ENCODE measurements at regions not wholly inside any gene's neighbourhood (a gene's known extent, or its start where the extent isn't known, plus 50 kb on each side); places are given as distances from the start of the nearest gene placed in this dataset.

DNA sequence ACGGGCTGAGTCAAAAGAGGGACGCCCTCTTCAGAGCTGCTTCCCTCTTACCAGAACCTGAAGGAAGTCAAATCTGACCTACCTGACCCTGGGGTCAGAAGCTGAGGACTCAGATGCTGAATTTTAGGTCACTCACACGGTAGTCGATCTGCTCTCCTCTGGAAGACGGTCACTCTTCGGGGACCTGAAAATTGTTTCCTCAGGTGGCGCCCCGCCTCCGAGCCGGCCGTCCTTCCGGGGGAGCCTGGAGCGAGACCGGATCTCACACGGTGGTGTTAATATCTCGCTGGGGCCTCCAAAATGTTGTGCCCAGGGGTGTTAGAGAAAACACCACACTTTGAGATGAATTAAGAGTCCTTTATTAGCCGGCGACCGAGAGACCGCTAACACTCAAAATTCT lies 737.2 kb downstream of the SI start:
- Mint-ChIP-seq H3K4me1 (no peaks in the 10 kb centered on the region), H3K27ac (no peak overlapping the region), H3K4me3 (no peak overlapping the region), H3K36me3 (no peaks in the 10 kb centered on the region), H3K9me3 (peaks cover 5 to 29% (median 10%) of the 10 kb centered on the region in 7 donors), H3K27me3 (ENCODE audit: low read depth in 3 of 3) (no peaks in the 10 kb centered on the region)
- Histone ChIP-seq H3K9ac (ENCODE audit: insufficient read depth, low read length, poor library complexity, severe bottlenecking) (no peak overlapping the region), H3K4me2 (replicated peaks; ENCODE audit: extremely low read depth, low read length, poor library complexity, severe bottlenecking) (no peak overlapping the region), H4K20me1 (ENCODE audit: insufficient read depth, low read length) (no peaks in the 10 kb centered on the region), H2AFZ (ENCODE audit: insufficient read depth, low read depth, low read length, poor library complexity, severe bottlenecking) (no peak overlapping the region), H3K36me3 (replicated peaks in 1 of 2; ENCODE audit: control insufficient read depth in 1 of 2, insufficient read depth in 2 of 2, low read length in 2 of 2) (no peaks in the 10 kb centered on the region), H3K9me3 (replicated peaks in 1 of 2; ENCODE audit: control insufficient read depth in 1 of 2, insufficient read depth in 1 of 2, low read length in 2 of 2) (peaks cover 20 to 31% of the 10 kb centered on the region in 2 donors), H3K4me3 (replicated peaks in 1 of 3; ENCODE audit: low read depth in 2 of 3, low read length in 3 of 3) (no peak overlapping the region), H3K79me2 (ENCODE audit: insufficient read depth, low read length) (no peaks in the 10 kb centered on the region), H3K27ac (ENCODE audit: low read depth in 1 of 2, low read length in 2 of 2) (no peak overlapping the region), H3K27me3 (ENCODE audit: control insufficient read depth in 2 of 2, insufficient read depth in 2 of 2, low read length in 2 of 2) (no peaks in the 10 kb centered on the region), H3K4me1 (ENCODE audit: control insufficient read depth in 1 of 2, insufficient read depth in 2 of 2, low read length in 2 of 2) (no peaks in the 10 kb centered on the region)
- DNase-seq = no peak
- intact Hi-C loops (cut with micrococcal nuclease) = no loop called here
- TF ChIP-seq, protein P1, sequence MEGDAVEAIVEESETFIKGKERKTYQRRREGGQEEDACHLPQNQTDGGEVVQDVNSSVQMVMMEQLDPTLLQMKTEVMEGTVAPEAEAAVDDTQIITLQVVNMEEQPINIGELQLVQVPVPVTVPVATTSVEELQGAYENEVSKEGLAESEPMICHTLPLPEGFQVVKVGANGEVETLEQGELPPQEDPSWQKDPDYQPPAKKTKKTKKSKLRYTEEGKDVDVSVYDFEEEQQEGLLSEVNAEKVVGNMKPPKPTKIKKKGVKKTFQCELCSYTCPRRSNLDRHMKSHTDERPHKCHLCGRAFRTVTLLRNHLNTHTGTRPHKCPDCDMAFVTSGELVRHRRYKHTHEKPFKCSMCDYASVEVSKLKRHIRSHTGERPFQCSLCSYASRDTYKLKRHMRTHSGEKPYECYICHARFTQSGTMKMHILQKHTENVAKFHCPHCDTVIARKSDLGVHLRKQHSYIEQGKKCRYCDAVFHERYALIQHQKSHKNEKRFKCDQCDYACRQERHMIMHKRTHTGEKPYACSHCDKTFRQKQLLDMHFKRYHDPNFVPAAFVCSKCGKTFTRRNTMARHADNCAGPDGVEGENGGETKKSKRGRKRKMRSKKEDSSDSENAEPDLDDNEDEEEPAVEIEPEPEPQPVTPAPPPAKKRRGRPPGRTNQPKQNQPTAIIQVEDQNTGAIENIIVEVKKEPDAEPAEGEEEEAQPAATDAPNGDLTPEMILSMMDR (IDR thresholded peaks at IDR 0.05) = no peak
- WGBS (ENCODE audit: insufficient coverage) = 97% methylated on average over 14 of the region's 20 CpGs

DNA sequence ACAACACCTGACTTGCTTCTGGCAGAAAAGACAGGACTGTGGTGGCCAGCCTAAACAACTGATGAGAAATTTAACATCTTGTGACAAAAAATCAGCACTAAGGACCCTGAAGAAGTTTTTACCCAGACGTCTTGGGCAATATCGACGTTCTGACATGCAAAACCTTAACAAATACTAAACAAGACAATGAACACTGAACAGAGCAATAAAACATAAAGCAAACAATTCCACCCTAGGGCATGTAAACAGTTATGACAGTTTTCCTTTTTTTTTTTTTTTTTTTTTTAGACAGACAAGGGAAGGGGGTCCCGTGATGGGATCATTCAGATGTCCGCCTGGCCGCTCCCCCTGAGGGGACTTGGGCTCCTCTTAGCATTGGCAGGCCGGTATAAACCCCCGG lies 738.0 kb downstream of the SI start:
- no peak overlapping the region for H3K27ac ChIP-seq (ENCODE audit: low read depth in 1 of 2, low read length in 2 of 2)
- TF ChIP-seq, protein P1 (IDR thresholded peaks at IDR 0.05) = no peak
- no peaks in the 10 kb centered on the region for H3K36me3 Mint-ChIP-seq
- no peak overlapping the region for H3K4me3 ChIP-seq (replicated peaks in 1 of 3; ENCODE audit: low read depth in 2 of 3, low read length in 3 of 3)
- no peaks in the 10 kb centered on the region for H4K20me1 ChIP-seq (ENCODE audit: insufficient read depth, low read length)
- H3K9ac ChIP-seq (ENCODE audit: insufficient read depth, low read length, poor library complexity, severe bottlenecking) = no peak overlapping the region
- intact Hi-C loops (cut with micrococcal nuclease) = no loop called here
- no peak overlapping the region for H3K27ac Mint-ChIP-seq
- no peaks in the 10 kb centered on the region for H3K27me3 Mint-ChIP-seq (ENCODE audit: low read depth in 3 of 3)
- 91% methylated on average over 7 of the region's 8 CpGs for WGBS (ENCODE audit: insufficient coverage)
- H3K79me2 ChIP-seq (ENCODE audit: insufficient read depth, low read length) = no peaks in the 10 kb centered on the region
- DNase-seq = no peak
- H3K4me2 ChIP-seq (replicated peaks; ENCODE audit: extremely low read depth, low read length, poor library complexity, severe bottlenecking) = no peak overlapping the region
- peaks cover 3 to 26% (median 6%) of the 10 kb centered on the region in 7 donors for H3K9me3 Mint-ChIP-seq
- H3K27me3 ChIP-seq (ENCODE audit: control insufficient read depth in 2 of 2, insufficient read depth in 2 of 2, low read length in 2 of 2) = no peaks in the 10 kb centered on the region
- no peaks in the 10 kb centered on the region for H3K36me3 ChIP-seq (replicated peaks in 1 of 2; ENCODE audit: control insufficient read depth in 1 of 2, insufficient read depth in 2 of 2, low read length in 2 of 2)
- H3K9me3 ChIP-seq (replicated peaks in 1 of 2; ENCODE audit: control insufficient read depth in 1 of 2, insufficient read depth in 1 of 2, low read length in 2 of 2) = peaks cover 20 to 31% of the 10 kb centered on the region in 2 donors
- no peaks in the 10 kb centered on the region for H3K4me1 Mint-ChIP-seq
- no peaks in the 10 kb centered on the region for H3K4me1 ChIP-seq (ENCODE audit: control insufficient read depth in 1 of 2, insufficient read depth in 2 of 2, low read length in 2 of 2)
- no peak overlapping the region for H3K4me3 Mint-ChIP-seq
- no peak overlapping the region for H2AFZ ChIP-seq (ENCODE audit: insufficient read depth, low read depth, low read length, poor library complexity, severe bottlenecking)

Data from CD14-positive monocyte (primary cell).